Endothelial cell of umbilical vein (primary cell): ENCODE measurements at regions not wholly inside any gene's neighbourhood (a gene's known extent, or its start where the extent isn't known, plus 50 kb on each side); places are given as distances from the start of the nearest gene placed in this dataset.

Experiments
- CTCF ChIP-seq, 2 donors: IDR thresholded peaks; 1 replicate in 1 of 2; 2 replicates in 1 of 2; pipeline ENCODE4 v1.5.1; 2011; ENCODE audit warnings: low read length in 2 of 2, mild to moderate bottlenecking in 2 of 2, moderate library complexity in 2 of 2, control low read depth in 1 of 2, inconsistent platforms in 1 of 2, low read depth in 1 of 2; ENCODE audit not compliant: insufficient read depth in 1 of 2; ENCODE audit errors: extremely low read depth in 1 of 2
- MYC ChIP-seq: IDR thresholded peaks from one replicate; pipeline ENCODE4 v1.6.1; 2011; ENCODE audit warnings: mild to moderate bottlenecking, low read depth, low read length
- TF ChIP-seq, protein P1 (sequence below): IDR thresholded peaks from 2 replicates; pipeline ENCODE4 v1.6.1; 2011; ENCODE audit not compliant: insufficient read depth, insufficient read length

- TF ChIP-seq CTCF (IDR thresholded peaks at IDR 0.05; ENCODE audit: extremely low read depth in 1 of 2, insufficient read depth in 1 of 2, low read depth in 1 of 2, low read length in 2 of 2) (no peak), MYC (no peak)
- TF ChIP-seq, protein P1, sequence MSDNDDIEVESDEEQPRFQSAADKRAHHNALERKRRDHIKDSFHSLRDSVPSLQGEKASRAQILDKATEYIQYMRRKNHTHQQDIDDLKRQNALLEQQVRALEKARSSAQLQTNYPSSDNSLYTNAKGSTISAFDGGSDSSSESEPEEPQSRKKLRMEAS = no peak
Measured at GRCh38 chr22:27459999-27460398, 341.6 kb downstream of the MN1 start.
